HuH-7.5 (cell line): ENCODE measurements at regions not wholly inside any gene's neighbourhood (a gene's known extent, or its start where the extent isn't known, plus 50 kb on each side); places are given as distances from the start of the nearest gene placed in this dataset.

Source experiments
- DNase-seq: peaks from one replicate; pipeline ENCODE4 v3.0.0; 2011; ENCODE audit warnings: low spot score

GRCh38 chr14:65250162-65250495, 147.8 kb upstream of the MAX start:
- DNase-seq, result no peak

GRCh38 chr14:65251213-65251612, 148.9 kb upstream of the MAX start:
- DNase-seq, result no peak

- DNase-seq, result no peak
Measured at GRCh38 chr14:65252482-65253255, 150.4 kb upstream of the MAX start.

- no peak for DNase-seq
Measured at GRCh38 chr14:65255029-65255545, 152.8 kb upstream of the MAX start.

- no peak for DNase-seq
Measured at GRCh38 chr14:65255583-65256461, 153.5 kb upstream of the MAX start.

GRCh38 chr14:65256714-65257113, 154.4 kb upstream of the MAX start:
- no peak for DNase-seq

- no peak for DNase-seq
Measured at GRCh38 chr14:65257425-65257824, 155.1 kb upstream of the FUT8 start.

GRCh38 chr14:65258391-65258790, 154.1 kb upstream of the FUT8 start:
- no peak for DNase-seq

- no peak for DNase-seq
Measured at GRCh38 chr14:65259000-65259399, 153.5 kb upstream of the FUT8 start.

- no peak for DNase-seq
Measured at GRCh38 chr14:65260786-65261185, 151.7 kb upstream of the FUT8 start.

- no peak for DNase-seq
Measured at GRCh38 chr14:65261425-65261920, 151.1 kb upstream of the FUT8 start.

GRCh38 chr14:65261946-65262345, 150.6 kb upstream of the FUT8 start:
- no peak for DNase-seq

GRCh38 chr14:65263177-65263788, 149.2 kb upstream of the FUT8 start:
- DNase-seq, result no peak

- DNase-seq, result no peak
Measured at GRCh38 chr14:65267856-65268255, 144.7 kb upstream of the FUT8 start.

- DNase-seq, result no peak
Measured at GRCh38 chr14:65268594-65268993, 143.9 kb upstream of the FUT8 start.

- DNase-seq, result no peak
Measured at GRCh38 chr14:65269732-65270131, 142.8 kb upstream of the FUT8 start.

GRCh38 chr14:65277027-65277426, 135.5 kb upstream of the FUT8 start:
- DNase-seq, result no peak

- no peak for DNase-seq
Measured at GRCh38 chr14:65277580-65278270, 134.8 kb upstream of the FUT8 start.

- DNase-seq, result no peak
Measured at GRCh38 chr14:65278589-65278988, 133.9 kb upstream of the FUT8 start.

GRCh38 chr14:65279510-65279909, 133.0 kb upstream of the FUT8 start:
- no peak for DNase-seq

GRCh38 chr14:65279958-65280357, 132.6 kb upstream of the FUT8 start:
- no peak for DNase-seq

- DNase-seq, result no peak
Measured at GRCh38 chr14:65280653-65281052, 131.9 kb upstream of the FUT8 start.
